HUES64 (cell line): ENCODE measurements at regions not wholly inside any gene's neighbourhood (a gene's known extent, or its start where the extent isn't known, plus 50 kb on each side); places are given as distances from the start of the nearest gene placed in this dataset.

Experiments
- H3K27ac ChIP-seq: 2 replicates; pipeline ENCODE4 v1.7.0; 2013; ENCODE audit warnings: low read depth, low read length, inconsistent platforms
- H3K27me3 ChIP-seq: 2 replicates; pipeline ENCODE4 v1.6.1; 2013; ENCODE audit warnings: mild to moderate bottlenecking, low read length; ENCODE audit not compliant: insufficient read depth
- H3K36me3 ChIP-seq: 2 replicates; pipeline ENCODE4 v1.6.1; 2013; ENCODE audit warnings: mild to moderate bottlenecking, low read length; ENCODE audit not compliant: insufficient read depth
- H3K4me1 ChIP-seq: 2 replicates; pipeline ENCODE4 v1.6.1; 2013; ENCODE audit warnings: mild to moderate bottlenecking, low read length, moderate library complexity; ENCODE audit not compliant: insufficient read depth
- H3K4me3 ChIP-seq: 2 replicates; pipeline ENCODE4 v1.5.1; 2013; ENCODE audit warnings: mild to moderate bottlenecking, low read length, moderate library complexity
- H3K9ac ChIP-seq: 2 replicates; pipeline ENCODE4 v1.6.1; 2013; ENCODE audit warnings: mild to moderate bottlenecking, low read depth, low read length
- H3K9me3 ChIP-seq: 2 replicates; pipeline ENCODE4 v1.6.1; 2013; ENCODE audit warnings: low read depth, low read length; ENCODE audit not compliant: insufficient read depth
- WGBS: fragments of 150-250, 120-280 bp; methylation state at CpG from one replicate; pipeline ENCODE4 v1.1.7; 2013; ENCODE audit warnings: missing lambda C conversion rate; 5-methylcytosine and 5-hydroxymethylcytosine counted together

DNA sequence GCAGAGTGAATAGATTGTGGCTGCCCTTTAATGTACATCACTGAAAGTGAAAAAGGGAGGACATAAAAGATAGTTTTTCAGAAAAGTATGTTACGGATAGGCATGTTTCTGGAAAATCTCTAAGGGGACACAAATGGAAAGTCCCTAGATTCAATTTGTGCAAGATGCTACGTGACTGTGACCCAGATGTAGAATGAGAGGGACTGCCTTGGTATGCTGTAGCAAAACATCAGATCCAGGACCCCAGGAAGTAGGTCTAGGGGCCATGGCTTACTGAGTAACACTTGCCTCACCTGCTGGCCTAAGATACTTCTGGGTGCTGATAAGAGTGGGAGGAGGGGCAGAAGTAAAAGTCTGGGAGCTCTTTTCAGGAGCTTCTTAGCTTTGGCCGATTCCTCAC lies 191.2 kb upstream of the PHYHIPL start:
- Histone ChIP-seq H3K4me1 (peaks cover 33% of the 10 kb centered on the region), H3K9ac (no peak overlapping the region), H3K27me3 (no peaks in the 10 kb centered on the region), H3K27ac (no peak overlapping the region), H3K36me3 (no peaks in the 10 kb centered on the region), H3K4me3 (no peak overlapping the region), H3K9me3 (peaks cover 7% of the 10 kb centered on the region; the same call in 1 of the 2 replicates)
- WGBS: 91% methylated on average over 2 of the region's 3 CpGs

DNA sequence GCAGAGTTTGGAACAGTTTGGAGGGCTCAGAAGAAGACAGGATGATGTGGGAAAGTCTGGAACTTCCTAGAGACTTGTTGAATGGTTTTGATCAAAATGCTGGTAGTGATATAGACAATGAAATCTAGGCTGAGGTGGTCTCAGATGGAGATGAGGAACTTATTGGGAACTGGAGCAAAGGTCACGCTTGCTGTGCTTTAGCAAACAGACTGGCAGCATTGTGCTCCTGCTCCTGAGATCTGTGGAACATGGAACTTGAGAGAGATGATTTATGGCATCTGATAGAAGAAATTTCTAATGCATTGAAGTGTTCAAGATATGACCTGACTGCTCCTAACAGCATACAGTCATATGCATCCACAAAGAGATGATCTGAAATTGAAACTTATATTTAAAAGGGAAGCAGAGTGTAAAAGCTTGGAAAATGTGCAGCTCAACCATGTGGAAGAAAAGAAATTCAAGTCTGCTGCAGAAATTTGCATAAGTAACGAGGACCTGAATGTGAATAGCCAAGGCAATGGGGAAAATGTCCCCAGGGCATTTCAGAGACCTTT lies 186.9 kb upstream of the PHYHIPL start:
- Histone ChIP-seq H3K4me1 (peaks cover 6% of the 10 kb centered on the region), H3K9me3 (peaks cover 10% of the 10 kb centered on the region; the same call in 1 of the 2 replicates), H3K27ac (no peak overlapping the region), H3K36me3 (no peaks in the 10 kb centered on the region), H3K27me3 (no peaks in the 10 kb centered on the region), H3K9ac (no peak overlapping the region), H3K4me3 (no peak overlapping the region)
- WGBS: 88% methylated on average over 2 of the region's 2 CpGs

DNA sequence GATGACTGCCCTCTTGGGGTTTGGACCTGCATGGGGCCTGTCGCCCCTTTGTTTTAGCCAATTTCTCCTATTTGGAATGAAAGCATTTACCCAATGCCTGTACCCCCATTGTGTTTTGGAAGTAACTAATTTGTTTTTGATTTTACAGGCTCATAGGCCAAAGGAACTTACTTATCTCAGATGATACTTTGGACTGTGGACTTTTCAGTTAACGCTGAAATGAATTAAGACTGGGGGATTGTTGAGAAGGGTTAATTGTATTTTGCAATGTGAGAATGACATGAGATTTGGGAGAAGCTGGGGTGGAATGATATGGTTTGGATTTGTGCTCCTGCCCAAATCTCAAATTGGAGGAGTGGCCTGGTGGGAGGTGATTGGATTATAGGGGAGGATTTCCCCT lies 185.8 kb upstream of the PHYHIPL start:
- H3K27ac ChIP-seq: no peak overlapping the region

DNA sequence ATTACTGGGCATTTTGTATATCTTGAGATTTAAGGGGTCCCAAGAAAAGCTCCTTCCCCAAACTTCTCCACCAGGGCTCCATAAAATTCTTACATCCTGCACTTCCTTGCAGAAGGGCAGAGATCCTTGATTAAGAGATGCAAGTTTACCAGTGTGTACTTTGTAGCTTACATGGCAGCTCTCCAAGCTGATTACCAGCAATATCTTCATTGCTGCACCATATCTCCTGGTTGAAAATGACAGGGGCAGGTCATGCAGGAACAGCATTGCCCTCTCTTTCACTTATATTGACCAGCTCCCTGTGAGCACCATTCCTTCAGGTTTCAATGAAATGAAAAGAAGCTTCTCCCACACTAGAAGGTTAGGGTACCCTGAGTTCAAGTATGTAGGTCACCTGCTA lies 184.6 kb upstream of the PHYHIPL start:
- H3K9me3 ChIP-seq: peaks cover 10% of the 10 kb centered on the region; the same call in 1 of the 2 replicates
- no peaks in the 10 kb centered on the region for H3K4me1 ChIP-seq
- no peaks in the 10 kb centered on the region for H3K36me3 ChIP-seq
- H3K9ac ChIP-seq: no peak overlapping the region
- H3K4me3 ChIP-seq: no peak overlapping the region
- no peak overlapping the region for H3K27ac ChIP-seq
- no peaks in the 10 kb centered on the region for H3K27me3 ChIP-seq

More for the DNA sequence above, 185.8 kb upstream of the PHYHIPL start:
- peaks cover 6% of the 10 kb centered on the region for H3K4me1 ChIP-seq
- H3K36me3 ChIP-seq: no peaks in the 10 kb centered on the region
- no peak overlapping the region for H3K9ac ChIP-seq
- 97% methylated on average over 2 of the region's 2 CpGs for WGBS
- H3K4me3 ChIP-seq: no peak overlapping the region
- H3K9me3 ChIP-seq: peaks cover 10% of the 10 kb centered on the region; the same call in 1 of the 2 replicates
- H3K27me3 ChIP-seq: no peaks in the 10 kb centered on the region

GRCh38 chr10:58992830-58993460 lies 183.5 kb upstream of the PHYHIPL start:
- 97% methylated on average over 4 of the region's 4 CpGs for WGBS
- Histone ChIP-seq H3K4me1 (no peaks in the 10 kb centered on the region), H3K36me3 (no peaks in the 10 kb centered on the region), H3K9ac (no peak overlapping the region), H3K27ac (no peak overlapping the region), H3K4me3 (no peak overlapping the region), H3K27me3 (no peaks in the 10 kb centered on the region), H3K9me3 (peaks cover 10% of the 10 kb centered on the region; the same call in 1 of the 2 replicates)

DNA sequence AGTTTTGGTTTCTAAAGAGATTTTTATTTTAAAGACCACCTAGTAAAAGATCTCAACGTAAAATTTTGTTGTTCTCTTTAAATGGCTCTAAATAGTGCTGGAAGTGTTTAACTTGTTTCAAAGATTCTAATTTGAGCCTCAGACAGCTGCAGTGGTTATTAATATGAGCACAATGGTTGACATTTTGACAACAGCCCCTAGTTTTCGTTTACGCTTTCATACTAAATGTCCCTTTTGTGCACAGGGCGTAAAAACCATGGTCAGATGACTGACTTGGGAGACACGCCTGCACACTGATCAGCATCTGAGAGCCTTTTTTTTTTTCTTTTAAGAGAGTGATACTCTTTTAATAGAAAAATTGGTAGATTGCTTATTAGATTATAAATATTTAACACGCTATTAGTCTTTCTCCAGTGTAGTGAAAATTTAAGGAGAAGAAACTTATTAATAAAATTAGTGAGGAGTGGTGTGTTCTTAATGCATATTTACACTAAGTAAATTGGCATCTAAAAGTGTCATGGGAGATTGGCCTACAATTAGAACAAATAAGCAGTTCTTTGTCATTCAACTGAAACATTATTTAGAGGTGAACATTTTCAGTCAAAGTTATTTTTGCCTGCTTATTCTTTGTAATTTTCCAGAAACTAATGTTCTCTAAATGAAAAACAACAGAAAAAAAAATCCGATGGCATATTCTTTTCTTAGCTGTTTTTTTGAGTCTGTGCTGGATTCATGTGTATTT lies 182.8 kb upstream of the PHYHIPL start:
- no peak overlapping the region for H3K9ac ChIP-seq
- 80% methylated on average over 6 of the region's 7 CpGs for WGBS
- no peak overlapping the region for H3K27ac ChIP-seq

DNA sequence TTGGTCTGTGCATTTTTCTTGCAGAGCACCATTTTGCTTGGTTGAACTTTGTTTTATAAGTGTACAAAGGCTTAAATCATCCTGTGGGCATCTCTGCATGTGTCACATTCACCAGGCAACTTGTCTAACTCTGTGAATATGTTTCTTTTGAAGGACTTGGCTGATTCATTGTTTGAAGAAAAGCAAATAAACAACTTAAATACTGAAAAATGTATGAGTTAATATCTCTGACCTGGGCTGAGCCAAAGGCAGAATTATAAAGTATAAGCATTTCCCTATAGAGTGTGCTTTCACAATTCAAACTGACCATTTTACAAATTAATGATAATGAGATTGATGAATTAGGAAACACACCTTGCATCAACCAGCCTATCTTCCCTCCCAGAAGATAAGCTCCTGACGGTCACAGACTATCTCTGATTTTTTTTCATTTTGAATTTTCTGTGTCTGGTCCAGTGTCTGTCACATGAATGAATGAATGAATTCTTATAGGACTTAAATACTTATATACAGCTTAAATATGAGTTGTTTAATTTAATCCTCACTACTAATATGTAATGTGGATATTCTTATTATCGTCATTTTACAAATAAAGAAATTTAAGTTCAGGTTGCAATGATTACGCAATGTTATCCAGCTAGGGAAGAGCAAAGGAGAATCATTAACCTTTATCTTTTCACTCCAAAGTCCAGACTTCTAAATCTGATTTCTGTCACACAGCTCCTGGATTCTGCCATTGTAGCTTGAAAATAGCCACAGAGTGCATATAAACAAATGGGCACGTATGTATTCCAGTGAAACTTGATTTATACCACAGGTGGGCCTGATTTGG lies 182.0 kb upstream of the PHYHIPL start:
- Histone ChIP-seq H3K36me3 (no peaks in the 10 kb centered on the region), H3K9ac (no peak overlapping the region), H3K4me3 (no peak overlapping the region), H3K27ac (no peak overlapping the region), H3K9me3 (peaks cover 10% of the 10 kb centered on the region; the same call in 1 of the 2 replicates), H3K4me1 (no peaks in the 10 kb centered on the region), H3K27me3 (no peaks in the 10 kb centered on the region)
- 99% methylated on average over 3 of the region's 4 CpGs for WGBS

More for the DNA sequence above, 182.8 kb upstream of the PHYHIPL start:
- H3K4me1 ChIP-seq: no peaks in the 10 kb centered on the region
- no peaks in the 10 kb centered on the region for H3K36me3 ChIP-seq
- peaks cover 10% of the 10 kb centered on the region; the same call in 1 of the 2 replicates for H3K9me3 ChIP-seq
- no peak overlapping the region for H3K4me3 ChIP-seq
- no peaks in the 10 kb centered on the region for H3K27me3 ChIP-seq

DNA sequence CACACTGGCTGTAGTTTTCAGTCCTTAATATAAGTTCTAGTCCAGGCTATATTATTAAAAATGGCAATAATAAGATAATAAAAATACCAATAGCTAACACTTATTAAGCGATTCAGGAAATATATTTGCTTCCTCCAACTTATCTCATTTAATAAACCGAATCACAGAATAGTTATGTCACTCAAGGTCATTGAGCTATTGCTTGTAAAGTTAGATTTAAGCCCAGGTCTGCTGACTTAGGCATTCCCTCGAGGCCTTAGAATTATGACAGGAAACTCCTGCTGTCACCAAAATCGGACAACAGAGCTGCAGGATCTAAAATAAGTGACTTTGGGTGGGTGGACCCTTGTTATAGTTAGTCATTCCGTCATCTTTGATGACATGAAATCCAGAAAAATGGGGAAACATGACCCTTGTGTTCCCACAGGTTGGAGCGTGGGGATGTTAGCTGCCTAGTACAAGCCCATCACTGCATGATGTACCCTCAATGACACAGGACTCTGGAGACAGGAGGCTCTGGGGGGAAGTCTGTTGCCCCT lies 181.3 kb upstream of the PHYHIPL start:
- Histone ChIP-seq H3K4me1 (no peaks in the 10 kb centered on the region), H3K27me3 (no peaks in the 10 kb centered on the region), H3K36me3 (no peaks in the 10 kb centered on the region), H3K27ac (no peak overlapping the region), H3K9ac (no peak overlapping the region), H3K4me3 (no peak overlapping the region), H3K9me3 (peaks cover 4% of the 10 kb centered on the region; the same call in 1 of the 2 replicates)
- WGBS: 93% methylated on average over 6 of the region's 6 CpGs

DNA sequence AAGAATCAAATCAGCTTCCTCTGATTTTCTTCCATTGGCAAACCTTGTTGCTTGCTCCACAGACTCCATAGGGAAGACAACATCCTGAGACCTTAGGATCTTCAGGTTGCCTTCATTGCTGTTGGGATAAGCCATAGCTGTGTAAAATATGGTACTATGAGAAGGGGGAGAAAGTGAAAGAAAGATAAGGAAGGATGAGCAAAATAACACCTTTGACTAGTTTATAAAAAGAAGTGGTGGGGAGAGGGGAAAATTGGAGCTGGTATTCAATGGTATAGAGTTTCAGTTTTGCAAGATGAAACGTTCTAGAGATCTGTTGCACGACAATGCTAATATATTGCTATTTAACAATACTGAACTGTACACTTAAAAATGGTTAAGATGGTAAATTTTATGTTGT lies 180.4 kb upstream of the PHYHIPL start:
- WGBS: no CpG with 5 or more reads among the region's 2 CpGs
- Histone ChIP-seq H3K4me3 (no peak overlapping the region), H3K9me3 (no peaks in the 10 kb centered on the region), H3K27me3 (no peaks in the 10 kb centered on the region), H3K9ac (no peak overlapping the region), H3K4me1 (no peaks in the 10 kb centered on the region), H3K27ac (no peak overlapping the region), H3K36me3 (no peaks in the 10 kb centered on the region)

- Histone ChIP-seq H3K36me3 (no peaks in the 10 kb centered on the region), H3K9me3 (no peaks in the 10 kb centered on the region), H3K4me1 (no peaks in the 10 kb centered on the region), H3K27ac (no peak overlapping the region), H3K4me3 (no peak overlapping the region), H3K27me3 (no peaks in the 10 kb centered on the region), H3K9ac (no peak overlapping the region)
- 93% methylated on average over 2 of the region's 2 CpGs for WGBS
Measured at GRCh38 chr10:58996866-58997265, 179.6 kb upstream of the PHYHIPL start.
